Fibroblast of lung (primary cell): ENCODE measurements at regions not wholly inside any gene's neighbourhood (a gene's known extent, or its start where the extent isn't known, plus 50 kb on each side); places are given as distances from the start of the nearest gene placed in this dataset.

Source experiments
- CTCF ChIP-seq, 2 donors: IDR thresholded peaks in 1 of 2; conservative IDR thresholded peaks in 1 of 2; 1 replicate in 1 of 2; 2 replicates in 1 of 2; pipeline ENCODE4 v1.5.1; 2011 to 2012; ENCODE audit warnings: low read length in 2 of 2, control low read depth in 1 of 2, inconsistent platforms in 1 of 2, low read depth in 1 of 2, mild to moderate bottlenecking in 1 of 2
- EZH2 ChIP-seq: IDR thresholded peaks from 2 replicates; pipeline ENCODE4 v1.5.1; 2012; ENCODE audit warnings: low read length, control low read depth, mild to moderate bottlenecking; ENCODE audit errors: missing control alignments

- no peak for TF ChIP-seq CTCF (conservative IDR thresholded peaks at IDR 0.05 in 1 of 2, IDR thresholded peaks at IDR 0.05 in 1 of 2; ENCODE audit: low read depth in 1 of 2, low read length in 2 of 2)
- no peak for TF ChIP-seq EZH2
Observed at GRCh38 chrX:40176351-40177116, 78.8 kb upstream of the BCOR start.
